Mesothelial cell of epicardium (in vitro differentiated cells): ENCODE measurements at regions not wholly inside any gene's neighbourhood (a gene's known extent, or its start where the extent isn't known, plus 50 kb on each side); places are given as distances from the start of the nearest gene placed in this dataset.

ENCODE experiments used
- DNase-seq, 2 experiments: peaks; one replicate each; pipeline ENCODE4 v3.0.0; 2021; ENCODE audit warnings: low spot score in 2 of 2; ENCODE audit not compliant: unreplicated experiment in 2 of 2
- H3K27ac Mint-ChIP-seq: 2 replicates; pipeline ENCODE4 v1.8.0; 2021; ENCODE audit warnings: mixed read lengths
- H3K27me3 Mint-ChIP-seq: 2 replicates; pipeline ENCODE4 v1.8.0; 2021; ENCODE audit warnings: low read depth, mixed read lengths
- H3K36me3 Mint-ChIP-seq: 2 replicates; pipeline ENCODE4 v1.8.0; 2021; ENCODE audit warnings: mixed read lengths
- H3K4me1 Mint-ChIP-seq: 2 replicates; pipeline ENCODE4 v1.8.0; 2021; ENCODE audit warnings: mixed read lengths
- H3K4me3 Mint-ChIP-seq: 2 replicates; pipeline ENCODE4 v1.8.0; 2021; ENCODE audit warnings: mild to moderate bottlenecking, moderate library complexity, mixed read lengths
- H3K9me3 Mint-ChIP-seq: 2 replicates; pipeline ENCODE4 v1.8.0; 2021; ENCODE audit warnings: mixed read lengths
- TF ChIP-seq, protein P1 (sequence below): fragments of 200-600 bp; sonication (generic); IDR thresholded peaks from one replicate; pipeline ENCODE4 v1.5.0; 2021; ENCODE audit warnings: antibody characterized with exemption; ENCODE audit not compliant: unreplicated experiment

DNA sequence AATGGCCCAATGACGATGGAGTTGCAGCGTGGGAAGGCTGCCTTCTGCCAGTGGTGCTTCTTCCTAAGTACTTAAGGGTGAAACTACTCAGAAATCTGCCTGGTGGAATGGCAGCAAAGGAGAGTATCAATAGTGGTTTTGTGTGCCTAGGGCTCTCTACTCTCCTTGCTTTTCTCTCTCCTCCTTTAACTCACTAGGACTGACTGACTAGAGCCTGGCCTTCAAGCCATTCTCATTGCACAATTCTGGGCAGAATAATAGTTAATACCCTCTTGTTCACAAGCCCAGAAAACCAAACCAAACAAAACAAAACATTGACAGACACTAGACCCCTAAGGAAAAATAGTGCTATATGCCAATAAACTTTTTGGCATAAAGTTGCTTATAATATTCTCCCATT is 171.2 kb upstream of the PTGFR start:
- H3K9me3 Mint-ChIP-seq: no peaks in the 10 kb centered on the region
- H3K36me3 Mint-ChIP-seq: no peaks in the 10 kb centered on the region
- peaks cover 22% of the 10 kb centered on the region for H3K27me3 Mint-ChIP-seq
- H3K27ac Mint-ChIP-seq: no peak overlapping the region
- DNase-seq: no peak
- TF ChIP-seq, protein P1, sequence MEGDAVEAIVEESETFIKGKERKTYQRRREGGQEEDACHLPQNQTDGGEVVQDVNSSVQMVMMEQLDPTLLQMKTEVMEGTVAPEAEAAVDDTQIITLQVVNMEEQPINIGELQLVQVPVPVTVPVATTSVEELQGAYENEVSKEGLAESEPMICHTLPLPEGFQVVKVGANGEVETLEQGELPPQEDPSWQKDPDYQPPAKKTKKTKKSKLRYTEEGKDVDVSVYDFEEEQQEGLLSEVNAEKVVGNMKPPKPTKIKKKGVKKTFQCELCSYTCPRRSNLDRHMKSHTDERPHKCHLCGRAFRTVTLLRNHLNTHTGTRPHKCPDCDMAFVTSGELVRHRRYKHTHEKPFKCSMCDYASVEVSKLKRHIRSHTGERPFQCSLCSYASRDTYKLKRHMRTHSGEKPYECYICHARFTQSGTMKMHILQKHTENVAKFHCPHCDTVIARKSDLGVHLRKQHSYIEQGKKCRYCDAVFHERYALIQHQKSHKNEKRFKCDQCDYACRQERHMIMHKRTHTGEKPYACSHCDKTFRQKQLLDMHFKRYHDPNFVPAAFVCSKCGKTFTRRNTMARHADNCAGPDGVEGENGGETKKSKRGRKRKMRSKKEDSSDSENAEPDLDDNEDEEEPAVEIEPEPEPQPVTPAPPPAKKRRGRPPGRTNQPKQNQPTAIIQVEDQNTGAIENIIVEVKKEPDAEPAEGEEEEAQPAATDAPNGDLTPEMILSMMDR: no peak
- no peak overlapping the region for H3K4me3 Mint-ChIP-seq
- no peaks in the 10 kb centered on the region for H3K4me1 Mint-ChIP-seq

- no peak for DNase-seq
- no peaks in the 10 kb centered on the region for H3K4me1 Mint-ChIP-seq
- no peak overlapping the region for H3K27ac Mint-ChIP-seq
- TF ChIP-seq, protein P1: no peak
- no peaks in the 10 kb centered on the region for H3K9me3 Mint-ChIP-seq
- H3K27me3 Mint-ChIP-seq: peaks cover 46% of the 10 kb centered on the region
- H3K4me3 Mint-ChIP-seq: no peak overlapping the region
- no peaks in the 10 kb centered on the region for H3K36me3 Mint-ChIP-seq
Observed at GRCh38 chr1:78322928-78323680, 167.7 kb upstream of the PTGFR start.

DNA sequence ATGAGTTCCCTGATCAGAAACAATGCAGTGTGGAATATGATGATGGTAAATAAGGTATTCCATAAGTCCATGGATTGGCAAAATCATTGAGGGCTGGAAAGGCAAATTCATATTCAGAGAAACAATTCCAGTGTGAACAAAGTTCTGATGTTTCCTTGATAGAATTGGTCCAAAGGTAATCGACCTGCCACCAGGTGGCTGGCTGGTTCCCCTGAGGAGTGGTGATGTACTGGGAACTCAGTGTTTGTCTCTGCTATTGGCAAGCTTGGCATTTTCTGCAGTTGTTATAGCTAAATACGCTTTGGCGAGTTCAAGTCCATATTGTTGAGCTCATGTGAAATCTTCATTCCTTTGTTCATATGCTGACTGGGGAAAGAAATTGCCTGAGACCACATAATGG is 165.5 kb upstream of the PTGFR start:
- H3K4me1 Mint-ChIP-seq: no peaks in the 10 kb centered on the region
- H3K27me3 Mint-ChIP-seq: peaks cover 61% of the 10 kb centered on the region
- H3K9me3 Mint-ChIP-seq: no peaks in the 10 kb centered on the region
- TF ChIP-seq, protein P1: no peak
- no peak overlapping the region for H3K4me3 Mint-ChIP-seq
- no peak overlapping the region for H3K27ac Mint-ChIP-seq
- H3K36me3 Mint-ChIP-seq: no peaks in the 10 kb centered on the region
- no peak for DNase-seq

- no peak for DNase-seq
- Mint-ChIP-seq H3K36me3 (no peaks in the 10 kb centered on the region), H3K9me3 (no peaks in the 10 kb centered on the region), H3K27me3 (peaks cover 57% of the 10 kb centered on the region), H3K4me3 (no peak overlapping the region), H3K27ac (no peak overlapping the region), H3K4me1 (no peaks in the 10 kb centered on the region)
- TF ChIP-seq, protein P1: no peak
Observed at GRCh38 chr1:78329475-78329874, 161.3 kb upstream of the PTGFR start.

GRCh38 chr1:78331799-78332198 is 159.0 kb upstream of the PTGFR start:
- Mint-ChIP-seq H3K27ac (no peak overlapping the region), H3K9me3 (no peaks in the 10 kb centered on the region), H3K36me3 (no peaks in the 10 kb centered on the region), H3K27me3 (peaks cover 44% of the 10 kb centered on the region), H3K4me1 (no peaks in the 10 kb centered on the region), H3K4me3 (no peak overlapping the region)
- DNase-seq: no peak
- TF ChIP-seq, protein P1: no peak
